HFFc6 (cell line): ENCODE measurements at regions not wholly inside any gene's neighbourhood (a gene's known extent, or its start where the extent isn't known, plus 50 kb on each side); places are given as distances from the start of the nearest gene placed in this dataset.

ENCODE experiments used
- DNase-seq: peaks from one replicate; pipeline ENCODE4 v3.0.0-alpha.2; 2018
- H3K27ac Mint-ChIP-seq: 2 replicates; pipeline ENCODE4 v1.8.0; 2020; ENCODE audit warnings: mild to moderate bottlenecking, mixed read lengths
- H3K27me3 Mint-ChIP-seq: 2 replicates; pipeline ENCODE4 v1.8.0; 2021; ENCODE audit warnings: mild to moderate bottlenecking, moderate library complexity, mixed read lengths; ENCODE audit not compliant: insufficient read depth
- H3K36me3 Mint-ChIP-seq: 2 replicates; pipeline ENCODE4 v1.8.0; 2021; ENCODE audit warnings: low read depth, mixed read lengths
- H3K4me1 Mint-ChIP-seq: 2 replicates; pipeline ENCODE4 v1.8.0; 2020; ENCODE audit warnings: low read depth, mixed read lengths
- H3K4me3 Mint-ChIP-seq: 2 replicates; pipeline ENCODE4 v1.8.0; 2020; ENCODE audit warnings: mild to moderate bottlenecking, moderate library complexity, mixed read lengths
- H3K9me3 Mint-ChIP-seq: 2 replicates; pipeline ENCODE4 v1.8.0; 2020; ENCODE audit warnings: mild to moderate bottlenecking, mixed read lengths
- TF ChIP-seq, protein P1 (sequence below): fragments of 200-600 bp; sonication (generic); IDR thresholded peaks from 2 replicates; pipeline ENCODE4 v1.5.0; 2021; ENCODE audit warnings: antibody characterized with exemption, mild to moderate bottlenecking

GRCh38 chr5:93126634-93127033 is 454.4 kb downstream of the NR2F1-AS1 start:
- TF ChIP-seq, protein P1, sequence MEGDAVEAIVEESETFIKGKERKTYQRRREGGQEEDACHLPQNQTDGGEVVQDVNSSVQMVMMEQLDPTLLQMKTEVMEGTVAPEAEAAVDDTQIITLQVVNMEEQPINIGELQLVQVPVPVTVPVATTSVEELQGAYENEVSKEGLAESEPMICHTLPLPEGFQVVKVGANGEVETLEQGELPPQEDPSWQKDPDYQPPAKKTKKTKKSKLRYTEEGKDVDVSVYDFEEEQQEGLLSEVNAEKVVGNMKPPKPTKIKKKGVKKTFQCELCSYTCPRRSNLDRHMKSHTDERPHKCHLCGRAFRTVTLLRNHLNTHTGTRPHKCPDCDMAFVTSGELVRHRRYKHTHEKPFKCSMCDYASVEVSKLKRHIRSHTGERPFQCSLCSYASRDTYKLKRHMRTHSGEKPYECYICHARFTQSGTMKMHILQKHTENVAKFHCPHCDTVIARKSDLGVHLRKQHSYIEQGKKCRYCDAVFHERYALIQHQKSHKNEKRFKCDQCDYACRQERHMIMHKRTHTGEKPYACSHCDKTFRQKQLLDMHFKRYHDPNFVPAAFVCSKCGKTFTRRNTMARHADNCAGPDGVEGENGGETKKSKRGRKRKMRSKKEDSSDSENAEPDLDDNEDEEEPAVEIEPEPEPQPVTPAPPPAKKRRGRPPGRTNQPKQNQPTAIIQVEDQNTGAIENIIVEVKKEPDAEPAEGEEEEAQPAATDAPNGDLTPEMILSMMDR, result no peak
- Mint-ChIP-seq H3K27ac (peak overlapping the region; percentile 53; the same call in 1 of the 2 replicates), H3K4me1 (peaks cover 31% of the 10 kb centered on the region), H3K4me3 (peak overlapping the region; percentile 17; the same call in 1 of the 2 replicates), H3K27me3 (no peaks in the 10 kb centered on the region), H3K9me3 (no peaks in the 10 kb centered on the region), H3K36me3 (no peaks in the 10 kb centered on the region)
- peak; percentile 36 for DNase-seq

DNA sequence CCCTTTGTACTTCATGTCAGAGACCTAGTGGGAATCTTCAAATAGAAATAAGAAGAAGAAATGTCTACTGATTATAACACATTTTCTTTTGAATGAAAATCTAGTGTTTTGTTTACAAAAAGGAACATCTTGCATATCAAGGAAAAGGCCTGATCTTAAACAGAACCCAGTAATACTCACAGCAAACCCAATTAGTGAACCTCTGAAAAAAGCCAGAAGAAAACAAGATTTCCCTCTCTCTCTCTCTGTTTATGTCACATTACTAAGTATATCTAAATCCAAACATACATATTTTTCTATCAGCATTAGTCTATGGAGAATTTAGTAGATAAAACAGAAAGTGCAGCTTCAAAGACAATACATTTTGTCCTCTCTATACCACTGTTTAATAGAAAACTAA is 457.9 kb downstream of the NR2F1-AS1 start:
- Mint-ChIP-seq H3K4me1 (peaks cover 46% of the 10 kb centered on the region), H3K9me3 (no peaks in the 10 kb centered on the region), H3K27me3 (no peaks in the 10 kb centered on the region), H3K36me3 (no peaks in the 10 kb centered on the region), H3K27ac (no peak overlapping the region), H3K4me3 (no peak overlapping the region)
- TF ChIP-seq, protein P1, result no peak
- DNase-seq, result no peak

GRCh38 chr5:93122446-93122845 is 458.6 kb downstream of the NR2F1-AS1 start:
- Mint-ChIP-seq H3K36me3 (no peaks in the 10 kb centered on the region), H3K4me3 (no peak overlapping the region), H3K4me1 (peaks cover 46% of the 10 kb centered on the region), H3K9me3 (no peaks in the 10 kb centered on the region), H3K27me3 (no peaks in the 10 kb centered on the region), H3K27ac (no peak overlapping the region)
- no peak for DNase-seq
- TF ChIP-seq, protein P1, result no peak

DNA sequence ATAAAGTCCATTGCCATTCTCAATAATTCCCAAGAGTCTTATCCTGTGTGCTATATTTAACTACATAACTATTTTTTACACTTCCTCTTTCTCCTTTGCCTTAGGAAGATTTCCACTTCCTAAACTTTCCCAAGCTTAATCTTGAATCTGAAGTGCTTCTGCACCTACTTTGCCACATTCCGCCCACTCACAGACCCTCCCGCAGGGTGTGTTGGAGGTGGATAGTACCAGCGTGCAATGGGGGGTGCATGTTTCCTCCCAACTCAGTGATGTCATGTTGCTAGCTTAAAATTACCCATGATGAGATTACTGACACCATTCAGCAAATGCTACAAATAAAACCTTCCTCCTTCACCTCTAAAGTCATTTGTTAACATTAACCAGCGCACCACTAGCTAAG is 460.2 kb downstream of the NR2F1-AS1 start:
- DNase-seq, result no peak
- Mint-ChIP-seq H3K4me1 (peaks cover 30% of the 10 kb centered on the region), H3K36me3 (no peaks in the 10 kb centered on the region), H3K27me3 (no peaks in the 10 kb centered on the region), H3K27ac (no peak overlapping the region), H3K9me3 (no peaks in the 10 kb centered on the region), H3K4me3 (no peak overlapping the region)
- TF ChIP-seq, protein P1, result no peak

GRCh38 chr5:93120051-93120450 is 461.0 kb downstream of the NR2F1-AS1 start:
- H3K4me3 Mint-ChIP-seq, result no peak overlapping the region
- DNase-seq, result no peak
- TF ChIP-seq, protein P1, result no peak

More at GRCh38 chr5:93120051-93120450, 461.0 kb downstream of the NR2F1-AS1 start:
- Mint-ChIP-seq H3K4me1 (peaks cover 22% of the 10 kb centered on the region), H3K27ac (no peak overlapping the region), H3K27me3 (no peaks in the 10 kb centered on the region), H3K36me3 (no peaks in the 10 kb centered on the region), H3K9me3 (no peaks in the 10 kb centered on the region)
